ENCODE measurements at regions not wholly inside any gene's neighbourhood (a gene's known extent, or its start where the extent isn't known, plus 50 kb on each side); places are given as distances from the start of the nearest gene placed in this dataset.

DNA sequence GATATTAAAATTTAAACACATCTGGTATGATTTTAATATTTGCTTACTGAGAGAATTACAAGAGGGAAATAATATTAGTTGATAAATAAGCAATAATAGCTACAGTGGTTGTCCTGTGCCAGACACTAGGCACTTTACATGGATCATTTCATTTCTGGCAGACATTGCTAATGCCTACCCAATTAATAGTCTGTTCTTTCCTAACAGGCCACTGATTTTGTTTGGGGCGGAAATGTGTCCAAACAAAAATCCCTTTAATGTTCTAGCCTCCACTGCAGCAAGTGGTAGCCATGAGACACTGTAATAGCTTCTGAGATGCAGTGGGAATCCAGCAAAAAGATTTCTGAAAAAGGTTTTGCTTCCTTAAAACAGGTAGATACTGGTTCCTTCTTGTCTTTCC, 527.4 kb downstream of the CSNK1G3 start:
- DNase-seq (ENCODE audit: low read depth): no peak
- no peak overlapping the region for H3K4me3 ChIP-seq (ENCODE audit: control insufficient read depth, low read depth, low read length)
- TF ChIP-seq, protein P1, sequence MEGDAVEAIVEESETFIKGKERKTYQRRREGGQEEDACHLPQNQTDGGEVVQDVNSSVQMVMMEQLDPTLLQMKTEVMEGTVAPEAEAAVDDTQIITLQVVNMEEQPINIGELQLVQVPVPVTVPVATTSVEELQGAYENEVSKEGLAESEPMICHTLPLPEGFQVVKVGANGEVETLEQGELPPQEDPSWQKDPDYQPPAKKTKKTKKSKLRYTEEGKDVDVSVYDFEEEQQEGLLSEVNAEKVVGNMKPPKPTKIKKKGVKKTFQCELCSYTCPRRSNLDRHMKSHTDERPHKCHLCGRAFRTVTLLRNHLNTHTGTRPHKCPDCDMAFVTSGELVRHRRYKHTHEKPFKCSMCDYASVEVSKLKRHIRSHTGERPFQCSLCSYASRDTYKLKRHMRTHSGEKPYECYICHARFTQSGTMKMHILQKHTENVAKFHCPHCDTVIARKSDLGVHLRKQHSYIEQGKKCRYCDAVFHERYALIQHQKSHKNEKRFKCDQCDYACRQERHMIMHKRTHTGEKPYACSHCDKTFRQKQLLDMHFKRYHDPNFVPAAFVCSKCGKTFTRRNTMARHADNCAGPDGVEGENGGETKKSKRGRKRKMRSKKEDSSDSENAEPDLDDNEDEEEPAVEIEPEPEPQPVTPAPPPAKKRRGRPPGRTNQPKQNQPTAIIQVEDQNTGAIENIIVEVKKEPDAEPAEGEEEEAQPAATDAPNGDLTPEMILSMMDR (conservative IDR thresholded peaks at IDR 0.05; ENCODE audit: control insufficient read depth, insufficient read depth, low read depth, low read length): no peak

DNA sequence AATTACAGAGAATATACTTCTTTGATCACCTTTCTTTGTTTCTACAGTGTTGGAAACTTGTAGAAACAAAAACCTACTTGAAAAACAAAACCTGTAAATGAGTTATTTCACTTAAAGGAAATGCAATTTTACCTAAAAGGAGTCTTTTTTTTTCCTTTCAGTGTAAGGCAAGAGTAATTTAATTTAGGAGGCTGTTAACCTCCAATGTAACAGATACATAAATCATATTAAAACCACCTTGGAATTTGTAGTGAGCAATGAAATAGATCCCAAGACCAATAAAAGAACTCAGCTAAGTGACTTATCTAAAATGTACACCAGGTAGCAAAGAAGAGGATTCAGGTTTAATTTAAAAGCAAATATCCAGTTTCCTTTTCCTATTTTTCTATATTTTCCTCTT, 524.8 kb downstream of the CSNK1G3 start:
- TF ChIP-seq, protein P1 (conservative IDR thresholded peaks at IDR 0.05; ENCODE audit: control insufficient read depth, insufficient read depth, low read depth, low read length): no peak
- no peak overlapping the region for H3K4me3 ChIP-seq (ENCODE audit: control insufficient read depth, low read depth, low read length)
- DNase-seq (ENCODE audit: low read depth): no peak

DNA sequence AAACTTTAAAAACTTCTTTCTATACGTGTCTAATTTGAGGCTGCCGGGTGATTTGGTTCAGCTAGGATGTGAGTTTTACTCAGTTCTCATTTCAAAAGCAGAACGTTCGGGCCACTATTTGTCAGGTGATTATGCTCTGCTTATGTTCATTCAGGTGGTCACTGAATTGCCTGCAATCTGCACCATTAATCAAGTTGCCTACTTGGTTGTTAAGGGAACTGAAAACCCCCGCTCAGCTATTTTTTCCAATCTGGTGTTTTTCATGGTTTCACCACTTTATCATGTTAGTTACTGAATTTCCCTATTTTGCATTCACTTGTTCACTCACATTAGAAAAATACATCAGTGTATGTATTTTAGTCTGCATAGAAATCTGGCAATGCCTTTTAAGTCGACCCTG, 523.0 kb downstream of the CSNK1G3 start:
- TF ChIP-seq, protein P1 (conservative IDR thresholded peaks at IDR 0.05; ENCODE audit: control insufficient read depth, insufficient read depth, low read depth, low read length): no peak
- DNase-seq (ENCODE audit: low read depth): no peak
- H3K4me3 ChIP-seq (ENCODE audit: control insufficient read depth, low read depth, low read length): no peak overlapping the region

DNA sequence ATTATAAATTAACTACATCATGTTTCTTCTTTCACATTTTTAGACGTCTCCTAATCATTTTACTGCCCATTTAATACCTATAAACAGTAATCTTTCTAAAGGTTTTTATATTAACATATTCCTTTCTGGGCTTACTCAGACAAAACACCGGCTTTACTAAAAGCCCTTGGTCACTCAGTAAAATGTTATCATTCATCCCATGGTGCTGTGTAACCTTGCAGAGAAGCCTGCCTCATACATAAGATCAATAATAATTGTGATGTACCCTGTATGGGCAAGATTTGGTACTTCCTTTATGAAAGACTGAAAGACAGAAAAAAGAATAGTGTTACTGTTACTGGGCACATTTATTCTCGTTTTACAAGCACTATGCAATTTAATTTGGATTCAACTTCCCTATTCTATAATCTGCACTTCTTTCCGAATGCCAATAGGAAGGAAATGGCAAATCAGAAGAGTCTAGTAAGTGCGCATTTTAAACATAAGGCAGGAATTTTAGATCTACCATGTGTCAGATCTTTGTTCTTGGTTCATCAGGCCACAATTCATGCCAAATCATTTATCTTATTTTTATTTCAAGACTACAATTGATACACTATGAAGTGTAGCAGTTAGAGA, 522.2 kb downstream of the CSNK1G3 start:
- no peak for DNase-seq (ENCODE audit: low read depth)
- H3K4me3 ChIP-seq (ENCODE audit: control insufficient read depth, low read depth, low read length): no peak overlapping the region

DNA sequence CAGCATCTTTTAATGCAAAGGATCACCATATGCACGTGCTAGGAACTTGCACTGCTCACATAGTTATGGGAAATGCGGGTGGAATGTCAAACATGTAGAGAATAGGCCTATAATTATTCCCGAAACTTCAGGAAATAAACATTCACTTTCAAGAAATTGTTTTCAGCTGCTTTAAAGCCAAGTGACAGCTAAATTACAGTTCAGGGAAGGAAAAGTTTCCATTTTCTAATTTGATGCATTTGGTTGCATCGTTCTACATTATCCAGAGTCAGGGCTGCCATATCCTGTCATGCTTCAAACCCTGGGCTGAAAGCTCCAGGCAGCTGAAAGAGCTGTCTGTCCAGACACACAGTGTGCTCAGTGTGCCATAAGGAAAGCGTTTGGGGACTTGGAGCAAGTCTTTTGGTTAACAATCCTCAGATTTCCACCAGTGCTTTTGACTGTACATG, 518.1 kb downstream of the CSNK1G3 start:
- TF ChIP-seq, protein P1 (conservative IDR thresholded peaks at IDR 0.05; ENCODE audit: control insufficient read depth, insufficient read depth, low read depth, low read length): no peak
- no peak for DNase-seq (ENCODE audit: low read depth)
- no peak overlapping the region for H3K4me3 ChIP-seq (ENCODE audit: control insufficient read depth, low read depth, low read length)

More for the DNA sequence above, 522.2 kb downstream of the CSNK1G3 start:
- TF ChIP-seq, protein P1 (conservative IDR thresholded peaks at IDR 0.05; ENCODE audit: control insufficient read depth, insufficient read depth, low read depth, low read length): no peak

DNA sequence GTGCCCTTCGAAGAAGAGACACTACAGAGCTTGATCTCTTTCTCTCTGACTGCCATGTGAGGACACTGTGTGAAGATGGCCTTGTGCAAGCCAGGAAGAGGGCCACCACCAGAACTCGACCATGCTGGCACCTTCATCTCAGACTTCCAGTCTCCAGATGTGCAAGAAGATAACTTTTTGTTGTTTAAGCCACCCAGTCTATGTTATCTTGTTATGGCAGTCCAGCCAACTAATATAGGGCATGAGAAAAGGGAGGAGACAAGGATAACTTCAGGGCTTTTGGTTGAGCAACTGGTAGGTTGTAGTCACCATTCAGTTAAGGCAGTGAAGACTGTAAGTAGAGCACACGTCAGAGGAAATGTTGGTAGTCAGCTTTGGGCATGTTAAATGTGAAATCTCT, 515.5 kb downstream of the CSNK1G3 start:
- TF ChIP-seq, protein P1 (conservative IDR thresholded peaks at IDR 0.05; ENCODE audit: control insufficient read depth, insufficient read depth, low read depth, low read length): no peak
- DNase-seq (ENCODE audit: low read depth): no peak
- H3K4me3 ChIP-seq (ENCODE audit: control insufficient read depth, low read depth, low read length): no peak overlapping the region

Data from fibroblast of mammary gland (primary cell).